ENCODE measurements at regions not wholly inside any gene's neighbourhood (a gene's known extent, or its start where the extent isn't known, plus 50 kb on each side); places are given as distances from the start of the nearest gene placed in this dataset.

- H3K27ac ChIP-seq (ENCODE audit: low read length): no peak overlapping the region
- no peak overlapping the region for H3K4me3 ChIP-seq (ENCODE audit: low read length)
- no peaks in the 10 kb centered on the region for H3K36me3 ChIP-seq (replicated peaks; ENCODE audit: low read depth, low read length)
- H2AFZ ChIP-seq (ENCODE audit: low read depth, low read length): no peak overlapping the region
- peak overlapping the region; percentile 23 for H3K4me2 ChIP-seq (ENCODE audit: low read length)
- H3K79me2 ChIP-seq (ENCODE audit: low read length): no peaks in the 10 kb centered on the region
- no peaks in the 10 kb centered on the region for H3K9me3 ChIP-seq (ENCODE audit: insufficient read depth, low read length)
- H3K4me1 ChIP-seq (ENCODE audit: low read length): peaks cover 9% of the 10 kb centered on the region
- no peaks in the 10 kb centered on the region for H4K20me1 ChIP-seq (ENCODE audit: insufficient read depth, low read length)
- no peak for TF ChIP-seq EZH2phosphoT487 (IDR thresholded peaks at IDR 0.05; ENCODE audit: low read depth)
- no peak for TF ChIP-seq CTCF (IDR thresholded peaks at IDR 0.05; ENCODE audit: low read depth, low read length)
- no peak overlapping the region for H3K9ac ChIP-seq (ENCODE audit: low read length)
- no peaks in the 10 kb centered on the region for H3K27me3 ChIP-seq (ENCODE audit: low read depth, low read length)
These were observed 626.7 kb downstream of the CCDC171 start for GRCh38 chr9:16179566-16179965.

GRCh38 chr9:16180091-16180490, 627.2 kb downstream of the CCDC171 start:
- Histone ChIP-seq H3K9ac (ENCODE audit: low read length) (no peak overlapping the region), H3K36me3 (replicated peaks; ENCODE audit: low read depth, low read length) (no peaks in the 10 kb centered on the region), H4K20me1 (ENCODE audit: insufficient read depth, low read length) (no peaks in the 10 kb centered on the region), H3K4me2 (ENCODE audit: low read length) (peak overlapping the region; percentile 23), H2AFZ (ENCODE audit: low read depth, low read length) (no peak overlapping the region), H3K79me2 (ENCODE audit: low read length) (no peaks in the 10 kb centered on the region), H3K4me3 (ENCODE audit: low read length) (no peak overlapping the region), H3K27me3 (ENCODE audit: low read depth, low read length) (no peaks in the 10 kb centered on the region), H3K9me3 (ENCODE audit: insufficient read depth, low read length) (no peaks in the 10 kb centered on the region), H3K4me1 (ENCODE audit: low read length) (peaks cover 13% of the 10 kb centered on the region), H3K27ac (ENCODE audit: low read length) (no peak overlapping the region)
- TF ChIP-seq CTCF (IDR thresholded peaks at IDR 0.05; ENCODE audit: low read depth, low read length) (no peak), EZH2phosphoT487 (IDR thresholded peaks at IDR 0.05; ENCODE audit: low read depth) (no peak)

GRCh38 chr9:16180546-16180945, 627.7 kb downstream of the CCDC171 start:
- Histone ChIP-seq H3K9me3 (ENCODE audit: insufficient read depth, low read length) (no peaks in the 10 kb centered on the region), H3K4me1 (ENCODE audit: low read length) (peaks cover 14% of the 10 kb centered on the region), H3K79me2 (ENCODE audit: low read length) (no peaks in the 10 kb centered on the region), H3K9ac (ENCODE audit: low read length) (no peak overlapping the region), H3K36me3 (replicated peaks; ENCODE audit: low read depth, low read length) (no peaks in the 10 kb centered on the region), H3K4me2 (ENCODE audit: low read length) (no peak overlapping the region), H4K20me1 (ENCODE audit: insufficient read depth, low read length) (no peaks in the 10 kb centered on the region), H3K27me3 (ENCODE audit: low read depth, low read length) (no peaks in the 10 kb centered on the region), H3K27ac (ENCODE audit: low read length) (no peak overlapping the region), H3K4me3 (ENCODE audit: low read length) (no peak overlapping the region), H2AFZ (ENCODE audit: low read depth, low read length) (no peak overlapping the region)
- TF ChIP-seq CTCF (IDR thresholded peaks at IDR 0.05; ENCODE audit: low read depth, low read length): no peak
- TF ChIP-seq EZH2phosphoT487 (IDR thresholded peaks at IDR 0.05; ENCODE audit: low read depth): no peak

DNA sequence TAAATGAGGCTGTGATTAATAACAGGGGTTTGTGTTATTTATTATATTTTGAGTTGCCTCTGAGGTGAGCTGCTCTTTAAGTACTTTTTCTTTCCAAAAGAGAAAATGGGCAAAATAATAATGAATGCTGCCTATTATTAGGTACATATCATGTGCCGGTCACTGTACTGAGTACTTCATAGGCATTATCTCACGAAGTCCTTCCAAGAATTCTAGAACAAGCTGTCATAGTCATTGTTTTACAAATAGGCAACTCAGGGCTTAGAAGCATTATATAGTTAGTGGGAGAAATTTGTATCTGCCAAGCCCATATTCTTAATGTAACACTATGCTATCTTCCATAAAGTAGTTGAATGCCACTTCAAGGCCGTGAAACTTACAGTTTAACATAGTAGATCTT, 628.7 kb downstream of the CCDC171 start:
- Histone ChIP-seq H3K4me1 (ENCODE audit: low read length) (peaks cover 14% of the 10 kb centered on the region), H3K4me2 (ENCODE audit: low read length) (no peak overlapping the region), H3K36me3 (replicated peaks; ENCODE audit: low read depth, low read length) (no peaks in the 10 kb centered on the region), H3K27me3 (ENCODE audit: low read depth, low read length) (no peaks in the 10 kb centered on the region), H3K27ac (ENCODE audit: low read length) (no peak overlapping the region), H4K20me1 (ENCODE audit: insufficient read depth, low read length) (no peaks in the 10 kb centered on the region), H3K79me2 (ENCODE audit: low read length) (no peaks in the 10 kb centered on the region), H3K9me3 (ENCODE audit: insufficient read depth, low read length) (no peaks in the 10 kb centered on the region), H3K4me3 (ENCODE audit: low read length) (no peak overlapping the region), H3K9ac (ENCODE audit: low read length) (no peak overlapping the region), H2AFZ (ENCODE audit: low read depth, low read length) (no peak overlapping the region)
- TF ChIP-seq CTCF (IDR thresholded peaks at IDR 0.05; ENCODE audit: low read depth, low read length): no peak
- TF ChIP-seq EZH2phosphoT487 (IDR thresholded peaks at IDR 0.05; ENCODE audit: low read depth): no peak

Measured in OCI-LY3 (cell line).